ENCODE measurements at regions not wholly inside any gene's neighbourhood (a gene's known extent, or its start where the extent isn't known, plus 50 kb on each side); places are given as distances from the start of the nearest gene placed in this dataset.

DNA sequence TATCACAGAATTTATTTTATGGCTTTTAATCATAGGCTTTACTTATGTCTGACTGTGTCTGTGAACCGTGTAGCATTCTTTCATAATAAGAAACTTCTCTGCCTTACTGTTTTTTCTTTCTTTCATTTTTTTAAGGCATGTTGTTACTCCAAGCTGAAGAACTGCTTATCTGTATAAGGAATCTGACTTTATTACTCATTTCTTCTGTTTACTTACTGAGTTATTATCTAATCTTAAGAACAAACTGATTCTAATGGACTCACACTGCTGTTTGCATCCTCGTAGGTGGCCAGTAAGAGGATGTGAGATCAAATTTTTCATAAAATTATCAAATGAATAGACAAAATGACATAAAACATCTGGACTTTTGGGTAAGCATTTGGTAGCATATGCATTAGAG is 54.7 kb upstream of the DNAJC1 start:
- ATAC-seq (ENCODE audit: low FRiP score) (no peak), DNase-seq (ENCODE audit: low spot score) (no peak)
- TF ChIP-seq, protein P1, sequence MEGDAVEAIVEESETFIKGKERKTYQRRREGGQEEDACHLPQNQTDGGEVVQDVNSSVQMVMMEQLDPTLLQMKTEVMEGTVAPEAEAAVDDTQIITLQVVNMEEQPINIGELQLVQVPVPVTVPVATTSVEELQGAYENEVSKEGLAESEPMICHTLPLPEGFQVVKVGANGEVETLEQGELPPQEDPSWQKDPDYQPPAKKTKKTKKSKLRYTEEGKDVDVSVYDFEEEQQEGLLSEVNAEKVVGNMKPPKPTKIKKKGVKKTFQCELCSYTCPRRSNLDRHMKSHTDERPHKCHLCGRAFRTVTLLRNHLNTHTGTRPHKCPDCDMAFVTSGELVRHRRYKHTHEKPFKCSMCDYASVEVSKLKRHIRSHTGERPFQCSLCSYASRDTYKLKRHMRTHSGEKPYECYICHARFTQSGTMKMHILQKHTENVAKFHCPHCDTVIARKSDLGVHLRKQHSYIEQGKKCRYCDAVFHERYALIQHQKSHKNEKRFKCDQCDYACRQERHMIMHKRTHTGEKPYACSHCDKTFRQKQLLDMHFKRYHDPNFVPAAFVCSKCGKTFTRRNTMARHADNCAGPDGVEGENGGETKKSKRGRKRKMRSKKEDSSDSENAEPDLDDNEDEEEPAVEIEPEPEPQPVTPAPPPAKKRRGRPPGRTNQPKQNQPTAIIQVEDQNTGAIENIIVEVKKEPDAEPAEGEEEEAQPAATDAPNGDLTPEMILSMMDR (IDR thresholded peaks at IDR 0.05): no peak

DNA sequence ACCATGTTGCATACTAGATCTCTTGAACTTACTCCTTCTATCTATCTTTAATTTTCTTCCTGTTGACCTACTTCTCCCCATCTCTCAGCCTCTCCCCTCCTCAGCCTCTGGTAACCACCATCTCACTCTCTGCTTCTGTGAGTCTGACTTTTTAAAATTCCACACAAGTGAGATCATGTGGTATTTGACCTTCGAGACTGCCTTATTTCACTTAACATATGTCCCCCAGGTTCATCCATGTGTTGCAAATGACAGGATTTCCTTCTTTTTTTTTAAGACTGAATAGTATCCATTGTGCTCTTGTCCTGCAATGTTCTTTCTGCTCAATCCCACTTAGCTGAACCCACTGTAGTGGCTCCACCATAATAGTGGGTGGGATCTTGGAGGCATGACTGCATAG is 51.4 kb upstream of the DNAJC1 start:
- TF ChIP-seq, protein P1 (IDR thresholded peaks at IDR 0.05): no peak
- no peak for ATAC-seq (ENCODE audit: low FRiP score)
- no peak for DNase-seq (ENCODE audit: low spot score)

Measured in omental fat pad (tissue), 3 donors.